Fibroblast of villous mesenchyme (primary cell): ENCODE measurements at regions not wholly inside any gene's neighbourhood (a gene's known extent, or its start where the extent isn't known, plus 50 kb on each side); places are given as distances from the start of the nearest gene placed in this dataset.

Experiments used
- DNase-seq: peaks from one replicate; pipeline ENCODE4 v3.0.0-alpha.2; 2010; ENCODE audit warnings: low read depth
- H3K4me3 ChIP-seq: 2 replicates; pipeline ENCODE4 v1.5.1; 2011; ENCODE audit warnings: low read depth, mild to moderate bottlenecking, low read length
- CTCF ChIP-seq: IDR thresholded peaks from 2 replicates; pipeline ENCODE4 v1.5.1; 2012; ENCODE audit warnings: low read depth, mild to moderate bottlenecking, low read length; ENCODE audit not compliant: insufficient read depth

DNA sequence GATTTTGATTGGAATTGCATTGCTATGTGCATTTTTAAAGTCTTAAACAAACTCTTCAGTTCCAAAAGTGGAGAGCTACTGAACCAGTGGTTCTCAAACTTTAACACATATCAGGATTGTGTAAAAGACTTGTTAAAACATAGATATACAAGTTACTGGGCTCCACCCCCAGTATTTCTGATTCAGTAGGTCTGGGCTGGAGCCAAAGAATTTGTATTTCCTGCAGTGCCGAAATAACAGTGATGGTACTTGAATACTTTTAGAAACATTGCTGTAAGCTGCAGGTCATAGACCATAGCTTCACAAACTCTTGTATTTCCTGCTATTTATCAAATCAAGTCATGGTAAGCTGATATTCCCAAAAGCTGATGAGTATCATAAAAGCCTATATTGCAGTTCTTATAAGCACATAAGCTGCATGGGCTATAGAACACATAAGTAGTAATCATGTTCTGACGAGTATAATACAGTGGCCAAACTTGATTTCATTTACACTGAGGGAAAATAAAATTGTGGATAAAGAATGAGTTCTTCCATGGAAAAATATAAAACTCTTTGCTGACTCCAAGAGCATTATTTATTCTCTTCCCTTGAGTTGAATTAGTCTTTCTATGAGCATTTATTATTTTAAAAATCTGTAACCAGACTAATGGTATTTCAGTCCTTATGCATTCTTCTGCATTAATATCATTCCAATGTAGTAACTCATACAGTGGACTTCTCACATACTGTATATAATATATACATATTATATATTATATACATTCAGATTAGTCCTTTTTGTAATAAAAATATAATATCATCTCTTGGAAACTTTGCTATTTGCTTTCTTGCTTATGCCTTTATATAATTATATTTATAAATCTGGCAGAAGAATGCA lies 550.5 kb upstream of the AGTR1 start:
- H3K4me3 ChIP-seq, result no peak overlapping the region
- DNase-seq, result peak; percentile 19
- no peak for TF ChIP-seq CTCF

GRCh38 chr3:148147903-148148302 lies 549.8 kb upstream of the AGTR1 start:
- DNase-seq, result no peak
- no peak overlapping the region for H3K4me3 ChIP-seq
- no peak for TF ChIP-seq CTCF

DNA sequence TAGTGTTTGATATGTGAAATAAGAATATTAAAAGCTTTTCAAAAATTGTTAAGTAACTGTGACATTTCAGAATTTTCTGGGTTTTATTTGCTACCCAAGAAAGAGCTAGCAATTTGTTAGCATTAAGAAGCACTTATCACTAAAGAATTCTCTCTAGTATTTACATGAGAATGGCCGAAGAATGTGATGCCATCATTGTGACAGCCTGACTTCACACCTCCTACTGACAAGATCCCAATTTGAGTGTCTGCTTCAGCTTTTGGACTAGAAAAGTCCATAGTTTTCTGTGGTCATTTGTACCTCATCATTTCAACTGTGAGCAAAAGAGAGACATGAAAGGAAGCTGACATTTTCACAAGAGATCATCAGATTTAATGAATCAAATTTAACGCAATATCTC lies 548.1 kb upstream of the AGTR1 start:
- no peak for DNase-seq
- no peak overlapping the region for H3K4me3 ChIP-seq
- TF ChIP-seq CTCF, result no peak

DNA sequence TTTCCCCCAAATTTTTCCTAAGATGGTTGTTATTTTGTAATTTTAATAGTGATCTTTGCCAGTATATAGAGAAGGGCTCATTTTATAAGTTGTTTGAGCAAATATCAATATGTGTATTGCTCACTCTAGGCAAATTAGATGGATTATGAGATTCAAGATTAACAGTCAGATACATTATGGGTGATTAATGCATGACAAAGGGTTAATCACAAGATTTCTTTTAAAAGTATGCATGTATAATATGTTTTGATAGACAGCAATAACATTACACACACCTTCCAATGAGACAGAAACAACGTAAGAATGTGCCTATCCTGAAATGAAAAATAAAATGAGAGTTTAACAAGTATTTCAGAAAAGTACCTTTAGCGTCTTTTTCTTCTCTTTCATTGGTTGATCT lies 547.6 kb upstream of the AGTR1 start:
- no peak for DNase-seq
- H3K4me3 ChIP-seq, result no peak overlapping the region
- no peak for TF ChIP-seq CTCF

GRCh38 chr3:148158210-148158609 lies 539.5 kb upstream of the AGTR1 start:
- peak; percentile 13 for DNase-seq
- TF ChIP-seq CTCF, result no peak
- no peak overlapping the region for H3K4me3 ChIP-seq

GRCh38 chr3:148162132-148162531 lies 535.6 kb upstream of the AGTR1 start:
- no peak overlapping the region for H3K4me3 ChIP-seq
- TF ChIP-seq CTCF, result no peak
- DNase-seq, result no peak

DNA sequence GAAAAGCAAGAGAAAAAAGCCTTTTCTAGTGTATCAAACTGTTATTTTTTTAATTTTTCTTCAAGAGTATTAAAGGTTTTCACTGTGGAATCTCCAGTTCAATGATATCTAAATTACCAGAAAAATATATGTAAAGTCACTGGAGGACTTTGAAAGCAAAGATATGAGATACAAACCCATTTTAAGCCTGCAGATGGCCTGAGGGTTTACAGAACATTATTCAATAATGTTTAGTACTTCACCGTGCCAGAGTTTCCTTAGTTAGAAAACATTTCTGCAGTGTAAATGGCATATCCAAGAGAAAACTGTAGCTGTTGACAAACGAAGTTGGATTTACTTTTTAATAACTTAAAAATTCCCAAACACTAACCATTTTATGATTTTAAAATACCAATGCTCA lies 529.4 kb upstream of the AGTR1 start:
- DNase-seq, result no peak
- H3K4me3 ChIP-seq, result no peak overlapping the region
- no peak for TF ChIP-seq CTCF
